HepG2 (cell line): ENCODE measurements at regions not wholly inside any gene's neighbourhood (a gene's known extent, or its start where the extent isn't known, plus 50 kb on each side); places are given as distances from the start of the nearest gene placed in this dataset.

Experiments
- ATAC-seq: fragments of 200-7000 bp; cut with Tn5 transposase; 3 replicates; pipeline ENCODE4 v1.9.1; 2020; ENCODE audit warnings: mild to moderate bottlenecking, moderate library complexity
- BruUV-seq: library from RNA; stranded (reverse); fragments of 400-500 nt; replicated peaks from 2 replicates; lab custom pipeline; 2021; lab: Mats Ljungman, UMichigan
- CTCF ChIA-PET: fragments of 300-600 bp; formaldehyde crosslinking; extraction: SDS; loops from one replicate; lab custom pipeline; 2021; ENCODE audit warnings: low total read pairs, inconsistent platforms, low intra/inter-chr PET ratio; lab: Yijun Ruan, JAX
- POLR2A ChIA-PET: fragments of 350-600 bp; sonication (Branson Sonifier 250); formaldehyde crosslinking; loops from one replicate; lab custom pipeline; 2020; ENCODE audit warnings: antibody characterized with exemption, inconsistent platforms; lab: Yijun Ruan, JAX
- DNase-seq: peaks from one replicate; pipeline ENCODE4 v3.0.0-alpha.2; 2015; ENCODE audit warnings: low spot score
- FAIRE-seq: peaks from 3 replicates; lab custom pipeline; 2011; peaks lifted over from hg19 to GRCh38; lab: Jason Lieb, UNC
- H2AFZ ChIP-seq: one replicate; pipeline ENCODE4 v1.6.1; 2011; ENCODE audit warnings: low read length, inconsistent platforms
- H3K27ac ChIP-seq: fragments of 300-600 bp; 3 replicates; pipeline ENCODE4 v1.8.0; 2011; ENCODE audit warnings: mixed run types, mild to moderate bottlenecking, mixed read lengths, low read length, inconsistent platforms; ENCODE audit not compliant: insufficient read depth; ENCODE audit errors: extremely low read length
- H3K27me3 ChIP-seq, 2 experiments: fragments of 200-600 bp in 1 of 2; 2 replicates in 1 of 2; 3 replicates in 1 of 2; pipeline versions ENCODE4 v1.6.0 to v1.8.0; 2011; ENCODE audit warnings: low read length in 2 of 2, mild to moderate bottlenecking in 2 of 2, moderate library complexity in 2 of 2, inconsistent platforms in 1 of 2; ENCODE audit not compliant: insufficient read depth in 2 of 2, control insufficient read depth in 1 of 2
- H3K36me3 ChIP-seq, 2 experiments: fragments of 200-600 bp in 1 of 2; replicated peaks in 1 of 2; 2 replicates in 1 of 2; 3 replicates in 1 of 2; pipeline versions ENCODE4 v1.5.1 to v1.8.0; 2011; ENCODE audit warnings: low read length in 2 of 2, inconsistent platforms in 1 of 2; ENCODE audit not compliant: insufficient read depth in 2 of 2, control insufficient read depth in 1 of 2
- H3K4me1 ChIP-seq: 2 replicates; pipeline ENCODE4 v1.5.1; 2012; ENCODE audit warnings: low read length, inconsistent platforms; ENCODE audit not compliant: insufficient read depth
- H3K4me2 ChIP-seq: 2 replicates; pipeline ENCODE4 v1.6.0; 2011; ENCODE audit warnings: low read depth, low read length, inconsistent platforms
- H3K4me3 ChIP-seq, 3 experiments: fragments of 200-600 bp in 1 of 3; sonication (generic), shearing (Covaris generic) in 1 of 3; replicated peaks in 1 of 3; 2 replicates each; pipeline ENCODE4 v1.5.1; 2011 to 2016; ENCODE audit warnings: low read length in 3 of 3, inconsistent platforms in 2 of 3, low read depth in 2 of 3, mild to moderate bottlenecking in 2 of 3, control low read depth in 1 of 3, mixed read lengths in 1 of 3; ENCODE audit not compliant: insufficient read depth in 1 of 3
- H3K79me2 ChIP-seq: one replicate; pipeline ENCODE4 v1.6.1; 2011; ENCODE audit warnings: low read length, inconsistent platforms; ENCODE audit not compliant: insufficient read depth
- H3K9ac ChIP-seq: 2 replicates; pipeline ENCODE4 v1.6.0; 2011; ENCODE audit warnings: mild to moderate bottlenecking, low read depth, low read length, inconsistent platforms; ENCODE audit not compliant: insufficient read depth
- H3K9me3 ChIP-seq: 2 replicates; pipeline ENCODE4 v1.5.1; 2012; ENCODE audit warnings: mild to moderate bottlenecking, low read length
- H4K20me1 ChIP-seq: 2 replicates; pipeline ENCODE4 v1.6.0; 2011; ENCODE audit warnings: inconsistent platforms, mild to moderate bottlenecking, low read length, moderate library complexity; ENCODE audit not compliant: insufficient read depth
- HES4 ChIP-seq: sonication (generic); formaldehyde crosslinking; IDR thresholded peaks from 2 replicates; pipeline ENCODE4 v1.9.0; 2021; ENCODE audit warnings: mild to moderate bottlenecking, missing genetic modification reagents, borderline replicate concordance
- NR2F2 ChIP-seq: IDR thresholded peaks from 2 replicates; pipeline ENCODE4 v1.6.1; 2012; ENCODE audit warnings: low read depth, inconsistent platforms, borderline replicate concordance
- SALL2 ChIP-seq: sonication (generic); formaldehyde crosslinking; IDR thresholded peaks from 2 replicates; pipeline ENCODE4 v1.8.1; 2023; ENCODE audit warnings: mild to moderate bottlenecking, missing genetic modification reagents, inconsistent platforms
- SNAPC2 ChIP-seq: sonication (generic); formaldehyde crosslinking; IDR thresholded peaks from 2 replicates; pipeline ENCODE4 v1.8.1; 2022; ENCODE audit warnings: mild to moderate bottlenecking, missing genetic modification reagents
- U2AF2 ChIP-seq: fragments of 200-400 bp; formaldehyde crosslinking; IDR thresholded peaks from 2 replicates; pipeline ENCODE4 v1.6.1; 2017; ENCODE audit warnings: low read depth, mild to moderate bottlenecking, low read length
- ZFP82 ChIP-seq: sonication (generic); formaldehyde crosslinking; IDR thresholded peaks from 2 replicates; pipeline ENCODE4 v1.5.1; 2020; ENCODE audit warnings: mild to moderate bottlenecking, missing genetic modification reagents, borderline replicate concordance
- ZNF160 ChIP-seq: sonication (generic); formaldehyde crosslinking; IDR thresholded peaks from 2 replicates; pipeline ENCODE4 v1.8.0; 2022; ENCODE audit warnings: mild to moderate bottlenecking, inconsistent platforms, missing genetic modification reagents
- ZNF251 ChIP-seq: sonication (generic); formaldehyde crosslinking; IDR thresholded peaks from 2 replicates; pipeline ENCODE4 v1.9.0; 2021; ENCODE audit warnings: mild to moderate bottlenecking, missing genetic modification reagents
- ZNF282 ChIP-seq: fragments of 450-650 bp; IDR thresholded peaks from 2 replicates; pipeline ENCODE4 v1.6.1; 2018; ENCODE audit not compliant: partially characterized antibody
- ZNF30 ChIP-seq: sonication (generic); formaldehyde crosslinking; IDR thresholded peaks from 2 replicates; pipeline ENCODE4 v1.5.0; 2020; ENCODE audit warnings: mild to moderate bottlenecking, missing genetic modification reagents
- WGBS: methylation state at CpG from one replicate; pipeline ENCODE4 v1.1.6; 2017; ENCODE audit warnings: low lambda C conversion rate; 5-methylcytosine and 5-hydroxymethylcytosine counted together
- in situ Hi-C: cut with HindIII; loops from 2 replicates; pipeline ENCODE4 v1.10.0; 2017; ENCODE audit warnings: low pct_unique_long_range_greater_than_20kb; ENCODE audit not compliant: extremely low pct_ligation_motif_present
- intact Hi-C: fragments of 100-400 bp; cut with micrococcal nuclease; formaldehyde crosslinking; loops from one replicate; pipeline ENCODE4 v1.10.0; 2022; ENCODE audit not compliant: unreplicated experiment
- TF ChIP-seq, protein P1 (sequence below): sonication (generic); formaldehyde crosslinking; IDR thresholded peaks from 2 replicates; pipeline ENCODE4 v1.9.0; 2021; ENCODE audit warnings: mild to moderate bottlenecking, missing genetic modification reagents
- TF ChIP-seq, protein P2 (sequence below): IDR thresholded peaks from 2 replicates; pipeline ENCODE4 v1.6.1; 2012; ENCODE audit warnings: low read depth, low read length, improper control_type of control experiment
- TF ChIP-seq, protein P3 (sequence below): sonication (generic); formaldehyde crosslinking; IDR thresholded peaks from 2 replicates; pipeline ENCODE4; 2020; ENCODE audit warnings: missing genetic modification reagents, mild to moderate bottlenecking, borderline replicate concordance

- TF ChIP-seq, protein P1, sequence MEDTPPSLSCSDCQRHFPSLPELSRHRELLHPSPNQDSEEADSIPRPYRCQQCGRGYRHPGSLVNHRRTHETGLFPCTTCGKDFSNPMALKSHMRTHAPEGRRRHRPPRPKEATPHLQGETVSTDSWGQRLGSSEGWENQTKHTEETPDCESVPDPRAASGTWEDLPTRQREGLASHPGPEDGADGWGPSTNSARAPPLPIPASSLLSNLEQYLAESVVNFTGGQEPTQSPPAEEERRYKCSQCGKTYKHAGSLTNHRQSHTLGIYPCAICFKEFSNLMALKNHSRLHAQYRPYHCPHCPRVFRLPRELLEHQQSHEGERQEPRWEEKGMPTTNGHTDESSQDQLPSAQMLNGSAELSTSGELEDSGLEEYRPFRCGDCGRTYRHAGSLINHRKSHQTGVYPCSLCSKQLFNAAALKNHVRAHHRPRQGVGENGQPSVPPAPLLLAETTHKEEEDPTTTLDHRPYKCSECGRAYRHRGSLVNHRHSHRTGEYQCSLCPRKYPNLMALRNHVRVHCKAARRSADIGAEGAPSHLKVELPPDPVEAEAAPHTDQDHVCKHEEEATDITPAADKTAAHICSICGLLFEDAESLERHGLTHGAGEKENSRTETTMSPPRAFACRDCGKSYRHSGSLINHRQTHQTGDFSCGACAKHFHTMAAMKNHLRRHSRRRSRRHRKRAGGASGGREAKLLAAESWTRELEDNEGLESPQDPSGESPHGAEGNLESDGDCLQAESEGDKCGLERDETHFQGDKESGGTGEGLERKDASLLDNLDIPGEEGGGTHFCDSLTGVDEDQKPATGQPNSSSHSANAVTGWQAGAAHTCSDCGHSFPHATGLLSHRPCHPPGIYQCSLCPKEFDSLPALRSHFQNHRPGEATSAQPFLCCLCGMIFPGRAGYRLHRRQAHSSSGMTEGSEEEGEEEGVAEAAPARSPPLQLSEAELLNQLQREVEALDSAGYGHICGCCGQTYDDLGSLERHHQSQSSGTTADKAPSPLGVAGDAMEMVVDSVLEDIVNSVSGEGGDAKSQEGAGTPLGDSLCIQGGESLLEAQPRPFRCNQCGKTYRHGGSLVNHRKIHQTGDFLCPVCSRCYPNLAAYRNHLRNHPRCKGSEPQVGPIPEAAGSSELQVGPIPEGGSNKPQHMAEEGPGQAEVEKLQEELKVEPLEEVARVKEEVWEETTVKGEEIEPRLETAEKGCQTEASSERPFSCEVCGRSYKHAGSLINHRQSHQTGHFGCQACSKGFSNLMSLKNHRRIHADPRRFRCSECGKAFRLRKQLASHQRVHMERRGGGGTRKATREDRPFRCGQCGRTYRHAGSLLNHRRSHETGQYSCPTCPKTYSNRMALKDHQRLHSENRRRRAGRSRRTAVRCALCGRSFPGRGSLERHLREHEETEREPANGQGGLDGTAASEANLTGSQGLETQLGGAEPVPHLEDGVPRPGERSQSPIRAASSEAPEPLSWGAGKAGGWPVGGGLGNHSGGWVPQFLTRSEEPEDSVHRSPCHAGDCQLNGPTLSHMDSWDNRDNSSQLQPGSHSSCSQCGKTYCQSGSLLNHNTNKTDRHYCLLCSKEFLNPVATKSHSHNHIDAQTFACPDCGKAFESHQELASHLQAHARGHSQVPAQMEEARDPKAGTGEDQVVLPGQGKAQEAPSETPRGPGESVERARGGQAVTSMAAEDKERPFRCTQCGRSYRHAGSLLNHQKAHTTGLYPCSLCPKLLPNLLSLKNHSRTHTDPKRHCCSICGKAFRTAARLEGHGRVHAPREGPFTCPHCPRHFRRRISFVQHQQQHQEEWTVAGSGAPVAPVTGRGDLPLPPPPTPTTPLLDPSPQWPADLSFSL (CRISPR knock-in tag): no peak
Observed at GRCh38 chr13:40409278-40409677, 257.2 kb downstream of the FOXO1 start (continued).

DNA sequence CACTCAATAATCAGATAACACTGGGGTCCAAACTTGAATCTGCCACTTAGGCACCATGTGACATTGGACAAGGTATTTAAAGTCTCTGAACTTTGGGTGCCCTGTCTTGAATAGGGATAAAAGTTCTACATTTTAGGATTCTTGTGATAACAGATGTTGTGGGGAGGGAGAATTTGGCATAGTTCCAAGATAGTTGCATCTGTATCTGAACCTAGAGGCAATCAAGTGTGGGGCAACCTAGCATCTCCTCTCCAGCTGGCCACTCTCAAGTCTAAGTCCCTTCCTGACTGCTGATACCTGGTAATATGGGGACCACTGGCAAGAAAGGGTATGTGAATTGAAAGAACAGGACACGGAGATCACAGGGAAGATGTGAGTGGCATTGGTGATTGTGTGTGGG lies 256.1 kb downstream of the FOXO1 start:
- in situ Hi-C loops: no loop called here
- POLR2A ChIA-PET: no interaction called here
- CTCF ChIA-PET: no interaction called here
- intact Hi-C loops: no loop called here
- DNase-seq (no peak), FAIRE-seq (no peak), ATAC-seq (no peak)
- Histone ChIP-seq H3K27me3 (peaks cover 0 to 5% of the 10 kb centered on the region in 2 experiments; a peak in 2 of 5 replicates), H4K20me1 (no peaks in the 10 kb centered on the region), H3K9ac (no peak overlapping the region), H3K4me2 (0 out of 2 replicates have a peak overlapping the region, but pooled peaks have one; percentile 13), H3K4me3 (no peak overlapping the region), H3K79me2 (no peaks in the 10 kb centered on the region), H3K4me1 (peaks cover 37% of the 10 kb centered on the region), H2AFZ (no peak overlapping the region), H3K27ac (no peak overlapping the region), H3K9me3 (no peaks in the 10 kb centered on the region), H3K36me3 (no peaks in the 10 kb centered on the region)
- WGBS: 93% methylated on average over 1 of the region's 1 CpG
- BruUV-seq: no TSS peak
- TF ChIP-seq U2AF2 (no peak), ZFP82 (CRISPR knock-in tag) (no peak), NR2F2 (no peak), SNAPC2 (CRISPR knock-in tag) (no peak), SALL2 (no peak), ZNF282 (no peak), ZNF30 (CRISPR knock-in tag) (no peak), HES4 (CRISPR knock-in tag) (no peak), ZNF251 (no peak), ZNF160 (no peak)
- TF ChIP-seq, protein P2, sequence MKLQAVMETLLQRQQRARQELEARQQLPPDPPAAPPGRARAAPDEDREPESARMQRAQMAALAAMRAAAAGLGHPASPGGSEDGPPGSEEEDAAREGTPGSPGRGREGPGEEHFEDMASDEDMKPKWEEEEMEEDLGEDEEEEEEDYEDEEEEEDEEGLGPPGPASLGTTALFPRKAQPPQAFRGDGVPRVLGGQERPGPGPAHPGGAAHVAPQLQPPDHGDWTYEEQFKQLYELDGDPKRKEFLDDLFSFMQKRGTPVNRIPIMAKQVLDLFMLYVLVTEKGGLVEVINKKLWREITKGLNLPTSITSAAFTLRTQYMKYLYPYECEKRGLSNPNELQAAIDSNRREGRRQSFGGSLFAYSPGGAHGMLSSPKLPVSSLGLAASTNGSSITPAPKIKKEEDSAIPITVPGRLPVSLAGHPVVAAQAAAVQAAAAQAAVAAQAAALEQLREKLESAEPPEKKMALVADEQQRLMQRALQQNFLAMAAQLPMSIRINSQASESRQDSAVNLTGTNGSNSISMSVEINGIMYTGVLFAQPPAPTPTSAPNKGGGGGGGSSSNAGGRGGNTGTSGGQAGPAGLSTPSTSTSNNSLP: no peak
- TF ChIP-seq, protein P3, sequence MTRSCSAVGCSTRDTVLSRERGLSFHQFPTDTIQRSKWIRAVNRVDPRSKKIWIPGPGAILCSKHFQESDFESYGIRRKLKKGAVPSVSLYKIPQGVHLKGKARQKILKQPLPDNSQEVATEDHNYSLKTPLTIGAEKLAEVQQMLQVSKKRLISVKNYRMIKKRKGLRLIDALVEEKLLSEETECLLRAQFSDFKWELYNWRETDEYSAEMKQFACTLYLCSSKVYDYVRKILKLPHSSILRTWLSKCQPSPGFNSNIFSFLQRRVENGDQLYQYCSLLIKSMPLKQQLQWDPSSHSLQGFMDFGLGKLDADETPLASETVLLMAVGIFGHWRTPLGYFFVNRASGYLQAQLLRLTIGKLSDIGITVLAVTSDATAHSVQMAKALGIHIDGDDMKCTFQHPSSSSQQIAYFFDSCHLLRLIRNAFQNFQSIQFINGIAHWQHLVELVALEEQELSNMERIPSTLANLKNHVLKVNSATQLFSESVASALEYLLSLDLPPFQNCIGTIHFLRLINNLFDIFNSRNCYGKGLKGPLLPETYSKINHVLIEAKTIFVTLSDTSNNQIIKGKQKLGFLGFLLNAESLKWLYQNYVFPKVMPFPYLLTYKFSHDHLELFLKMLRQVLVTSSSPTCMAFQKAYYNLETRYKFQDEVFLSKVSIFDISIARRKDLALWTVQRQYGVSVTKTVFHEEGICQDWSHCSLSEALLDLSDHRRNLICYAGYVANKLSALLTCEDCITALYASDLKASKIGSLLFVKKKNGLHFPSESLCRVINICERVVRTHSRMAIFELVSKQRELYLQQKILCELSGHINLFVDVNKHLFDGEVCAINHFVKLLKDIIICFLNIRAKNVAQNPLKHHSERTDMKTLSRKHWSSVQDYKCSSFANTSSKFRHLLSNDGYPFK (CRISPR knock-in tag): no peak
